Spleen (tissue), 7 donors: ENCODE measurements at regions not wholly inside any gene's neighbourhood (a gene's known extent, or its start where the extent isn't known, plus 50 kb on each side); places are given as distances from the start of the nearest gene placed in this dataset.

ENCODE experiments used
- CTCF ChIP-seq, 11 experiments: fragments of 200-600 bp in 7 of 11; fragments of 450-650 bp in 4 of 11; sonication (generic) in 4 of 11; IDR thresholded peaks in 8 of 11; conservative IDR thresholded peaks in 3 of 11; 1 replicate in 7 of 11; 2 replicates in 4 of 11; pipeline versions ENCODE4 v1.4.0 to v1.8.0; 2016 to 2021; ENCODE audit warnings: antibody characterized with exemption in 11 of 11, inconsistent platforms in 4 of 11, mild to moderate bottlenecking in 1 of 11
- POLR2A ChIP-seq, 3 donors: fragments of 450-650 bp; IDR thresholded peaks; one replicate each; pipeline ENCODE4 v1.5.1; 2017; ENCODE audit warnings: antibody characterized with exemption in 3 of 3, mild to moderate bottlenecking in 1 of 3
- POLR2AphosphoS5 ChIP-seq, 3 donors: sonication (generic); formaldehyde crosslinking; IDR thresholded peaks; one replicate each; pipeline ENCODE4 v1.5.1; 2017; ENCODE audit warnings: antibody characterized with exemption in 3 of 3
- donor health status: DM: no; HTN: no; CAD: no; lungs with moderate emphysema.
- donor health status: DM: no; HTN: no; CAD: no.
- donor health status: DM: no; HTN: no; CAD: no.

GRCh38 chr9:19521205-19521604, 112.4 kb downstream of the ACER2 start:
- TF ChIP-seq POLR2A (IDR thresholded peaks at IDR 0.05) (no peak), CTCF (IDR thresholded peaks at IDR 0.05 in 8 of 11, conservative IDR thresholded peaks at IDR 0.05 in 3 of 11) (no peak), POLR2AphosphoS5 (IDR thresholded peaks at IDR 0.05) (no peak)
